SIG-M5 (cell line): ENCODE measurements at regions not wholly inside any gene's neighbourhood (a gene's known extent, or its start where the extent isn't known, plus 50 kb on each side); places are given as distances from the start of the nearest gene placed in this dataset.

Experiments used
- DNase-seq: peaks from one replicate; lab custom pipeline; 2025; lab: John Stamatoyannopoulos, UW

DNA sequence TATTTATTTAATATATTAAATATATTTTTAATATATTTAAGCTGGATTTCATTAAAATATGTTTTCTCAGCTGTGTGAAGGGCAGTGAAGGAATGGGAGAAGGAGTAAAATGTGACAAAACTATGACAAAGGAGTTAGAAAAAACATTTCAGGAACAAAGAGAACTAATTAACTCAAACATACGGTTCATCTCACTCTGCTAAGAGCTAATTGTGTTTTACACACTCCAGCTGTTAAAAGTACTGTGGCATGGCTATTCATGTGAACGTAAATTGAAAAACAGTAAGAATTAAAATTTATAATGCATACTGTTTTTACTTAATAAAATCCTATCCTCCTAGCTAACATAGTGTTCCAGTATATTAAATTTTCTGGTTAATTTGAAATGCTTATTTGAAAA is 262.5 kb upstream of the GNAI1 start:
- no peak for DNase-seq

DNA sequence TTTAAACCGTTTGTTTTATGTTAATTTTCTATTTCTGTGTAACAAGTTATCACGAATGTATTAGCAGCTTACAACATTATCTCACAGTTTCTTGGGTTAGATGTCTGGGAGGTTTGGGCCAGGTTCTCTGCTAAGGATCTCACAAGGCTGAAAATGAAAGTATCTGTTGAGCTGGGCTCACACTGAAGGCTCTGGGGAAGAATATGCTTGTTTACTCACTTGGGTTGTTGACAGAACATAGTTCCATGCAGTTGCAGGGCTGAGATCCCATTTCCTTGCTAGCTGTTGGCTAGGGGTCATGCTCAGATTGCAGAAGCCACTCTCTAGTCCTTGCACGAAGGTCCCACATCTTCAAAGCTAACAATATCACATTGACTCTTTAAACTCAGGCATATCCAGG is 266.6 kb upstream of the GNAI1 start:
- no peak for DNase-seq

DNA sequence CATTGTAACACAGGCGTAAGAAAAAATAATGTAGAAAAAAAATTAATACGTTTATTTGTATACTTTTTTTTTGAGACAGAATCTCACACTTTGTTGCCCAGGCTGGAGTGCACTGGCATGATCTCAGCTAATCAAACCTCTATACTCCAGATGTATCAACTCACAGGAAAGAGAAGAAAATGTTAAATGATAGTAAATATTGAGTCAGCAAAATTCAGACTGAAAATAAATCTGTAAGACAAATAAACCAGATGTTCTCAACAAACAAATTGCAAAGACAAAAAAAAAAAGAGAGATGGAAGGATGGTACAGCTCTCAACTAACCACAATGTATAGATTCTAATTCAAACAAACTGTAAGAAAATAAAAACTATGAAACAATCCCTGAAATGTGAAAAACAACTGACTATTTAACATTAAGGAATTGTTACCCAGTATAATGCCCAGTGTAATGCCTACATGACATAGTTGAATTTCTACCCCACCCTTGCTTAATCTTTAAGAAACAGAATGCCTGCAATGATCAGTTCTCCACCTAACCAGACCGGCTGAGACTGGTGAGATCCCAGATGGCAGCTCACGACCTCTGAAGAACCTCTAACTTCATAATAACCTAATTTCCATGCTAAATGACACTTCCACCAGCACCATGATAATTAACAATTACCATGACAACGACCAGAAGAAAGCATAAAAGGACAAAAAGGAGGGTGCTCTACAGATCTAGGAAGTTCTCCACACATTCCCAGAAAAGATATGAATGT is 272.0 kb upstream of the GNAI1 start:
- no peak for DNase-seq

DNA sequence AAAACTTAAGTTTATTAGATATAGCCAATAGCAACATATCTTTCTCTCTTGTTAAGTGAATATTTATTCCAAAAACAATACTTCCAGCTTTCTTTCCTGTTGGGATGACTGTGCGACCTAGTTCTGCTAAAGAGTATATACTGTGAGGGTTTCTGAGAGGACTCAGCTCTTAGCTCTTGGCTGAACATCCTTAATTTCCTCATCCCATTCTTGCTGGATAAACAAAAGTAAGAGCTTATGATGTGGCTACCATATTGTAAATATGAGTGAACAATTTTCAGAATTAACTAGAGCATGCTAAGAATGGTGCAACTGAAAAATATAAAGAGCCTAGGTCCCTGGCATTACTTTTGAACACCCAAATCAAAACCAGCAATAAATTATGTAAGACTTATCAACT is 279.5 kb upstream of the GNAI1 start:
- no peak for DNase-seq

DNA sequence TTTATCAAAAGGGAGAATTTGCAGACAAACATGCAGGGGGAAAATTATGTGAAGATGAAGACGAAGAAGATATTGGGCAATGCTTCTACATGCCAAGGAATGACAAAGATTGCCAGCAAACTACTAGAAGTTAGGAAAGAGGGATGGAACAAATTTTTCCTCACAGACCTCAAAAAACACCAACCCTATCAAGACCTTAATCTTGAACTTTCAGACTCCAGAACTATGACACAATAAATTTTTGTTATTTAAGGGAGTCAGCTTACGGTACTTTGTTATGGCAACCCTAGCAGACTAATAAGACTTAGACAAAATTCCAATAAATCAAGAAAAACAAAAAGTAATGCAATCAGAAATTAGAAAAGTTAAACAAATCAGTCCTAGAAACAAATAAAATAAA is 280.0 kb upstream of the GNAI1 start:
- DNase-seq: no peak

DNA sequence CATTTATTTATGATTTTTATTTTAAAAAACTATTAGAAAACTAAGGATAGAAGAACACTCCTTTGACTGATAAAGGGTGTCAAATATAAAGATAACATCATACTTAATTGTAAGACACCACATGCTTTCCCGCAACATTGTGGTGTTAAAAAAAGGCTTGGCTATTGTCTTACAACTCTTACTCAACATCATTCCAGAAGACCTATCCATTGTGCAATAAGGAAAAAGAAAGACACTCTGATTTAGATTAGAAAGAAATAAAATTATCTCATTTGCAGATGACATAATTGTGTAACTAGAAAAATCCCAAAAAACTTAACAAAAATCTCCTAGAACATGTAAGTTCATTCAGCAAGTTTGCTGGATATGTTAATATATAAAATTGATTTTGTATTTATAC is 296.7 kb upstream of the GNAI1 start:
- DNase-seq: no peak

DNA sequence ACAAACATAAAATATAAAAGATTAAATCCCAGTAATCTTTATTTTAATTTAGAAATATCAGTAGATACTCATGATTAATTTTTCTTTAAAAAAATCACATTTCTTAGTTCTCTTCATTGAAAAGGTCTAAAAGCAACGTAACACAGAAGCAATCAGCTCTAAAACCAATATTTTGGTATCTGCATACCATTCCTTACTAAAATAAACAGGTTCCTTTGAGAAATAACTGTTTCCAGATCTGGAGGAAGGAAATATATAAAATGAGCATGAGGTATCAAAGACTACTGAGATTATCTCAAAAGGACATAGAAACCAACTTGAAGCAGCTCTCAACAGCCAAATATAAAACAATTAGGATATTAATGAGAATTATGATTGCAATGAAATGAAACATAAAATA is 301.0 kb upstream of the GNAI1 start:
- DNase-seq: no peak

DNA sequence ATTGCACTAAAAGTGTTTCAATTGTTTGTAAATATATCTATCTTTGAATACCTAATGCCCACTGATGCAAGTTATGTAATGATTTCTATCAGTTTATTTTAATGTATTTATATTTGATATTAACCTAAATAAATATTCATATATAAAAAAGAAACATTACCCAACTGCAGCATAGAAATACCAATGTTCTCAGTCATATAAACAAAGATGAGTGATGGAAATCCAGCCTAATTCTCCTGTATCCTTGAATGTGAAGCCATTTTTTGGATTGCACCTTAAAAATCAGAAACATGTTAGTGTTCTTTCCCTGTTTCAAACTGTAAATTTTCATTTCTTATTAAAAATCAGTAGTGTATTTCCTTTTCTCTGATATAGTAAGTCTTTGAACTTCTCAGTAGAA is 305.8 kb upstream of the GNAI1 start:
- DNase-seq: no peak

DNA sequence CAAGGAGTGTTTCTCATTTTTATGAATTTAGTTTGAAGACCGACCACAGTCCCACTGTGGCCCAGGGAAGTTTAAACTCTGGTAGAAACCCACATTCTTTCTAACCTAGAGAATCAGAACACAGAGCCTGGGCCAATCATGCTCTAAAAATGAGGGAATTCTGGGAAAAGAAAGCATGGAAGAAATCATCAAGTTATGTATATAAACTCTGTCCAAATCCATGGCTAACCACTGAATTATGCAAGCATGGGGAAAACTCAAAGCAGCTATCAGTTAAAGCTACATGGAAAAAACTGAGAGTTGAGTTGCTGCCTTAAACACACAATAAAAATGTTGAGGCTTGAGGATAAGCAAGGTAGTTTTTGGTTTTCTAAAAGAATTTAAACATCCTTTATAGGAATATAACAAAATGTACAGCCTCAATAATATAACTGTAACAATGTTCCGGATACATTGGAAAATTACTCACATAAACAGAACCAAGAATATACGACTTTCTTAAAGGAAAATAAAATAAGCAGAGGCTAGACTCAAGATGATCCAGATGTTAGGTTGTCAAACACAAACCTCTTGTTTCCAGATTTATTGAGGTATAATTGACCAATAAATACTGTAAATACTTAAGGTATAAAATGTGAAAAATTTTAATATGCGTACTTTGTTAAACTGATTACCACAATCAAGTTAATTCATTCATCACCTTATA is 311.2 kb upstream of the GNAI1 start:
- DNase-seq: no peak

DNA sequence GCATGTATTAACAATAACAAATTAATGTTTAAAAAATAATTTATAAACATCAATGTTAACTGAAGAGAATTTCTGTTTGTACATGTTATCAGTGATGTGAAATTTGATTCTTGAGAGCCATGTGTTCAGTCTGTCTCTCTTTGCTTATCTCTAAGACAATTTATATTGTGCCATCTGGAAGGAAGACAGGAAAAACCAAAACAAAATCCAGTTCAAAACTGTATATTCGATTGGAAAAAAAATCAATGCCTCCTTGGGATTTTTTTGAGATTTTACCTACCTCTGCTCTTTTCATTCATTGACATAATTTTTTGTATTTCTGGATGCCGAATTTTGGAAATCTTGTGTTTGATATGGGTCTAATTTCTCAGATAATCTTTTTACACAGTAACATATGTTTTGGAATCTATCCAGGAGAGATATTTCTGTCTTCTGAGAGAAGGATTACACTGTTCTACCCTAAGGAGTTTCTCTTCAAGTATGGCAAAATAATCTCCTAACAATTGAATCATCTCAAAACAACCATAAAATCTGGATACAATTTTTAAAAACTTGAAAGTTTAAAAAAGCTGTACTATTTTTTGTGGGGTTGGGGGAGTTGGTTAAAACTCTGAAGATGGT is 311.9 kb upstream of the GNAI1 start:
- DNase-seq: no peak

DNA sequence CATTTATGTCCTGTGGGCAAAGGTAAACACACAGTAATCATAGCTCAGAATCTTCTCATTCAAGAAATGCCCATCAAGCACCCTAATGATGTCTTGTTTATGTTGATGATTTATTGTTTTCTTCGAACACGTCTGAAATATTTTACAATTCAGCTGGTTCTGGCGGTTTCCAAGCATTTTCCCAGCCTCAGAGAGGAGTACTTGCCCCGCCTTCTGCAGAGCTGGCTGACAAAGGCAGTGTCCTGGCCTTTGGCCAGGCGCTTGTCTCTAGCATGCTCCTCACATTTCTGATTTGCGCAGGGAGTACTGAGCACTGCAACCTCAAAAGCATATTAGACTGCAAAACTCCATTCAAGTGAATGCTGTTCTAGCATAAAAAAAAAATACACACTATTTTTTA is 314.2 kb upstream of the GNAI1 start:
- no peak for DNase-seq

DNA sequence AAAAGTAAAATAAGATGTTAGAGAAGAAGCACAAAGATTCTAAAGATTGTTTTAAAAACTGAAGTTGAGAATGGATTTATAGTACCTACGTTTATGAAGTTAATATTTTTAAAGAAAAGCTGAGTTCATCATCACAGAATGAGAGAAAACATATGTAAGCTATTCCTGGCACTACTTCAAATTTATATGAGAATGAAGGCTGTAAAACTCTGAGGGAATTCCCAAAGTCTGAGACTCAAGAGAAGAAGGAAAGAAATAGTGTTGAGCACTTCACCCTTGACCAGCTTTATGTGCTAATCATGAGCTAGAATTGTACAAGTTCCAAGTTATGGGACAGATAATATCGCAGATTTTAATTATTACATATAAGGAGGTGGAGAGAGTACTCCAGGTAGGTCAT is 323.7 kb upstream of the GNAI1 start:
- no peak for DNase-seq

DNA sequence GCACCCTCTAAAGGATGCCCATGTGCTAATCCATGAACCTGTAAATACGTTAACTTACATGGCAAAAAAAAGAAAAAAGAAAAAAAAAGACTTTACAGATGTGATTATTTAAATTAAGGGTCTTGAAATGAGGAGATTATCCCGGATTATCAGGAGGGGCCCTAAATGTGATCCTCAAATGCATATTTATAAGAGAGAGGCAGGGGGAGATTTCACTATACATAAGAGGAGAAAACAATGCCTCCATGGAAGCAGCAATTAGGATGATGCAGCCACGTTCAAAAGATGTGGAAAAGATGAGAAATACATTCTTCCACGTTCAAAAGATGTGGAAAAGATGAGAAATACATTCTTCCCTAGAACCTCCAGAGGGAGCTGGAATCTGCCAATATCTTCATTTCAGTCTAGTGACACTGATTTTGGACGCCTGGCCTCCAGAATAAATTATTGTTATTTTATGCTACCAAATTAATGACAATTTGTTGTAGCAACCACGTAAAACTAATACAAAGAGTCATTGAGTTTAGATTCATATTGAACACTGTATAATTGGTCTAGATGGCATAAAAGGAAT is 328.4 kb upstream of the GNAI1 start:
- DNase-seq: no peak

DNA sequence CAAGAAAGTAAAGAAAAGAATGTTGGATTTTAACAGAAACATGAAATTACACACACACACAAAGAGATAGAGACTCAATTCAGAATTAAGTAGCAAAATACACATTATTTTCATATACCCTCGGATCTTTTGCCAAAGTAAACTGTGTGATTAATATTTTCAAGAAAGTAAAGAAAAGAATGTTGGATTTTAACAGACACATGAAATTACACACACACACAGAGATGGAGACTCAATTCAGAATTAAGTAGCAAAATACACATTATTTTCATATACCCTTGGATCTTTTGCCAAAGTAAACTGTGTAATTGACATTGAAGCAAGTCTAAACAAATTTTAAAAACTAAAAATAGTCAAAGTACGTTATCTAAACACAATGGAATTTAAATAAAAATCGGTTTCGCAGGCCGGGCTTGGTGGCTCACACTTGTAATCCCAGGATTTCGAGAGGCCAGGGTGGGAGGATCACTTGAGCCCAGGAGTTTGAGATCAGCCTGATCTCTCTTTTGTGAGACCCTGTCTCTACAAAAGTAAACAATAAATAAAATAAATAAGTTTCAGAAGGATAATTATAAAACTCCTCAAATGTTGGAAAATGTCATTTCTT is 337.3 kb upstream of the MAGI2 start:
- DNase-seq: no peak

DNA sequence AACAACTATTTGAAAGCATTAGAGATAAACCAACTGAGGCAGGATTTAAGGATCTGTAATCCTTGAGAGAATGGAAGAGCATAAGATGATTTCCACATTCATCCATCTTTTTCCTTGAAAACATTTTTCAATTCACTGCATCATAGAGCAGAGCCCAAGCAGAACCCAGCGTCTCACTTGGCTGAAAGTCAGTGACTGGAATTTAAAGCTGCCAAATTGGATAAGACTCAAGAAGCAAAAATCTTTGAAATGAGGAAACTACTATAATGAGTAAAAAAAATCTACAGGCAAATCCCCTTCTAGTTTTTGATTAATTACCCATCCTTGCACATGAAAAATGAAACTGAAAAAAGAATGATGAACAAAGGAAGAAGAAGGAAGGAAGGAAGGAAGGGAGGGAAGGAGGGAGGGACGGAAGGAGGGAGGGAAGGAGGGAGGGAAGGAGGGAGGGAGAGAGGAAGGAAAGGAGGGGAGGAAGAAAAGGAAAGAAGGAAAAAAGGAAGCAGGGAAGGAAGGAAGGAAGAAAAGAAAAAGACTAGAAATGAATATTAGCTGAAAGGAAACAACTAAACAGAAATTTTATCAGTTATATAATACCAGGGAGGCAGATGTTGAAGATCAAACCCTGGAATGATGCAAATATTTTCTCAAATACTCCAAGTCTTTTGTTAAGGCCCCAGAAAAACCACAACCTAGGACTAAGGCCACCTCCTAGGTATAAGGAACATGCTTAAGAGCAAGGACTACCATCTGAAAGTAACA is 336.3 kb upstream of the MAGI2 start:
- no peak for DNase-seq

DNA sequence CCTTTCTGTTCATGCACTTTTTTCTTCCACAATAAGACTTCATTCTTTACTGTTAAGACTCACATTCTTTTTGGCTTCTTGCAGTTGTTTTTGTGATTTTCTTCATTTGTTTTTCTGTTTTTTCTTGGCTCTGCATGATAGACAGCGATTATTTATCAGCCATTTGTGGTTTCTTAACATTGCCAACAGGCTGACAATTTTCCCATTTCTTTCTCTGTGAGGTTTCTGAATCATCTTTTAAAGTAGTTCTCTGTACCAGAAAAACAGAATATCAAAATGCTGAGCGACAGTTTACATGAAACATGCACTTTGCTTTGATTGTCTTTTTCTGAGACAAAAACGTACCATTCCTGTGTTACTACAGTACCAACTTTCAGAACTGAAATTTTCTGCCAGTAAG is 334.2 kb upstream of the MAGI2 start:
- DNase-seq: no peak

DNA sequence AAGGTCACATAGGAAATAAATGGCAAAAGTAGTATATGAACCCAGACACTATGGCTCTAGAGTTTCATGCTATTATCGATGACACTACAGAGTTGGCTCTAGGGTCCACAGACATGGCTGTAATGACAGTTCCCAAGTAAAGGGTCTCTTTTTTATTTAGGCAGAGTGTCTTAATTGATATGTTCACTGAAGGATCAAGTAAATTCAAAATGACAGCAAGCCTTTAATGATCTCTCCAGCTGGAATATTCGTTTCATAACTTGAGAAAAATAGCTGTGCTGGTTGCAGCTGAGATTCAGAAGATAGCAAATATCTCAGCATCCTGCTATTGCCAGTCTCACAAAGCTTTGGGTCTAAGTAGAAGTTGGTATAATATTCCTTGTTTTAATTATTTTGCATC is 333.6 kb upstream of the MAGI2 start:
- DNase-seq: no peak

DNA sequence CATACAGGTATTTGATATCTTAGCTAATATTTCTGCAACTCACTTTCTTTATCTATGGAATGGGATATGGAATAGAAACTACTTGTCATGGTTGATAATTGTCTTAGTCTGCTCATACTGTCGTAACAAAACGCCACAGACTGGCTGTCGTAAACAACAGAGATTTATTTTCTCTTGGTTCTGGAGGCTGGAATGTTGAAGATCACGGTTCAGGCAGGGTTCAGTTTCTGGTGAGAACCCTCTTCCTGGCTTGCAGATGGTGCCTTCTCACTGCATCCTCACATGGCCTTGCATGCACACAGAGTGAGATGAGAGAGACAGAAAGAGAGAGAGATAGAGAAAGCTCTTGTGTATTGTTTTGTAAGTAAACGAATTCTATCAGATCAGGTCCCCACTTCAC is 332.7 kb upstream of the MAGI2 start:
- no peak for DNase-seq

DNA sequence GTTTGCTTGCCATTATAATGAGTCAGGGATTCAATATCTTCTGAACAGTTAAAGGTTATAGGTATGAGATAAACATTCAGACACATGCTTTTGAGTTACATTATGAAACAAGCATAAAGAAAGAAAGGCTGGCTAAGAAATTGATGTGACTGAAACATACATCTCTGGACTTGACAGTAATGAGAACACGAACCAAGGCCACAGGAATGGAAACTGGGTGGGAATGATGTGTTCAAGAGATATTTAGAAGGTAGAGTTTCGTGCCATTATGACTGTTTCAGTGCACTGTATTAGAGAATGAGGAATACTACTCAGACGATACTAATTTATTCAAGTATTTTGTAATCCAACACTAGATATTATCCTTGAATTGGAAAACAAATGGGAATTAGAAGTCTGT is 332.1 kb upstream of the MAGI2 start:
- no peak for DNase-seq

DNA sequence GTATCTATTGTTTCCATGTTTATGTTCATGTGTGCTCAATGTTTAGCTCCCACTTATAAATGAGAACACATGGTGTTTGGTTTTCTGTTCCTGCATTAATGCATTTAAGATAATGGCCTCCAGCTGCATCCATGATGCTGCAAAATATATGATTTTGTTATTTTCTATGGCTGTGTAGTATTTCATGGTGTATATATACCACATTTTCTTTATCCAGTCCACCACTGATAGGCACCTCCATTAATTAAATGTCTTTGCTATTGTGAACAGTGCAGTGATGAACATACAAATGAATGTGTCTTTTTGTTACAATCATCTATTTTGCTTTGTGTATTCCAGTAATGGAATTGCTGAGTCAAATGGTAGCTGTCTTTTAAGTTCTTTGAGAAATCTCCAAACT is 329.4 kb upstream of the MAGI2 start:
- no peak for DNase-seq

DNA sequence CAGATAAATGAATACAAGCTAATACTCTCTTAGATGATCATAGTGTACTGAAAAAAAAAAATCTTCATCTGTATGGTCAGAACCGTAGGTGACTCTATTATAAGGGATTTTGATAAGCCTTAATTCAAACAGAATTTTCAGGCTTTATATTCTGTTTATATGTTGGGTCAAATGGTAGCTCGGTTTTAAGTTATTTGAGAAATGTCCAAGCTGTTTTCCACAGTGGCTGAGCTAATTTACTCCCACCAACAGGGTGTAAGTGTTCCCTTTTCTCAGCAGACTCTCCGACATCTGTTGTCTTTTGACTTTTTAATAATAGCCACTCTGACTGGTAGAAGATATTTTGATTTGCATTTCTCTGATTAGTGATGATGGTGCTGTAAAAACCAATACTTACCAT is 328.8 kb upstream of the MAGI2 start:
- DNase-seq: no peak

DNA sequence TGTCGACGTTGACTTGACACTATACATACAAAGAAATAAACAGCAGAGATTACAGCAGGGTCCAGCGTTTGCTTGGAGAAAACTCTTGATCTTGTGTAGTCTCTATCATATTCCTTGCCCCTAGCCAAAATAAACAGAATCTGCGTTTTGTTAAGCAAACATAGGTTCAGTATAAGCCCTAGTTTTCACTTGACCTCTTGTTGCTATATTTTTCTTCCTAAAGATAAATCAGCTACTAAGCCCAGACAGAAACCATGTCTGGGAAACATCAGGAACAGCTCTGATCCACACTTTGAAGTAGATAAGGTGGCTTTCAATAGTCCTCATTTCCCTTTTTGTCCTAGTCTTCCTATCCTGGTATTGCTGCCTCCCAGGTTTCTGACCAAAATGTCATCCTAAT is 328.2 kb upstream of the MAGI2 start:
- DNase-seq: no peak
